Upper lobe of left lung (tissue), 4 donors: ENCODE measurements at regions not wholly inside any gene's neighbourhood (a gene's known extent, or its start where the extent isn't known, plus 50 kb on each side); places are given as distances from the start of the nearest gene placed in this dataset.

Source experiments
- POLR2A ChIP-seq, 4 donors: fragments of 450-650 bp; IDR thresholded peaks; one replicate each; pipeline ENCODE4 v1.5.1; 2016 to 2017; ENCODE audit warnings: antibody characterized with exemption in 4 of 4, mild to moderate bottlenecking in 2 of 4
- TF ChIP-seq, protein P1 (sequence below), 6 experiments: fragments of 450-650 bp in 4 of 6; fragments of 200-600 bp in 2 of 6; sonication (generic) in 2 of 6; IDR thresholded peaks; one replicate each; pipeline ENCODE4 v1.5.1; 2016 to 2019; ENCODE audit warnings: antibody characterized with exemption in 6 of 6

DNA sequence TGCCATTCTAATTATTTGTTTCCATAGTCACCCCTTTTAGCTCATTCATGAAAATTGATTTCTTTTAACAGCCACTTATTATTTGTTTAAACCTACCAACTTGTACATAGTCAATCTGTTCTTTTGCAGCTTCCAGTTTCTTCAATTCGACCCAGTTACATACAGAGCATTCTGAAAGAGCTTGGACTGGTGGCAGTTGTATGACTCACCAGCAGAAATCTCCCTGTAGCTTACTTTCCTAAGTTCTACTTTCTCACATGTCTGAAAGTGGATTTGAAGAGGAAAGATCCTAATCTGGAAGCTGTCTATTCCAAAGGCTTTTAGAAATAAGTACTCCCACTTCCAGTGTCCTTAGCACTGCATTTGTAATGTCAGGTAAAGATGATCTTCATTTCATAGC lies 447.9 kb downstream of the HTR1B start:
- no peak for TF ChIP-seq POLR2A (IDR thresholded peaks at IDR 0.05)
- TF ChIP-seq, protein P1, sequence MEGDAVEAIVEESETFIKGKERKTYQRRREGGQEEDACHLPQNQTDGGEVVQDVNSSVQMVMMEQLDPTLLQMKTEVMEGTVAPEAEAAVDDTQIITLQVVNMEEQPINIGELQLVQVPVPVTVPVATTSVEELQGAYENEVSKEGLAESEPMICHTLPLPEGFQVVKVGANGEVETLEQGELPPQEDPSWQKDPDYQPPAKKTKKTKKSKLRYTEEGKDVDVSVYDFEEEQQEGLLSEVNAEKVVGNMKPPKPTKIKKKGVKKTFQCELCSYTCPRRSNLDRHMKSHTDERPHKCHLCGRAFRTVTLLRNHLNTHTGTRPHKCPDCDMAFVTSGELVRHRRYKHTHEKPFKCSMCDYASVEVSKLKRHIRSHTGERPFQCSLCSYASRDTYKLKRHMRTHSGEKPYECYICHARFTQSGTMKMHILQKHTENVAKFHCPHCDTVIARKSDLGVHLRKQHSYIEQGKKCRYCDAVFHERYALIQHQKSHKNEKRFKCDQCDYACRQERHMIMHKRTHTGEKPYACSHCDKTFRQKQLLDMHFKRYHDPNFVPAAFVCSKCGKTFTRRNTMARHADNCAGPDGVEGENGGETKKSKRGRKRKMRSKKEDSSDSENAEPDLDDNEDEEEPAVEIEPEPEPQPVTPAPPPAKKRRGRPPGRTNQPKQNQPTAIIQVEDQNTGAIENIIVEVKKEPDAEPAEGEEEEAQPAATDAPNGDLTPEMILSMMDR (IDR thresholded peaks at IDR 0.05), result no peak
